OCI-LY3 (cell line): ENCODE measurements at regions not wholly inside any gene's neighbourhood (a gene's known extent, or its start where the extent isn't known, plus 50 kb on each side); places are given as distances from the start of the nearest gene placed in this dataset.
A peak's percentile ranks its signal among the peaks of the same experiment; 100 is the strongest.

Source experiments
- H2AFZ ChIP-seq: fragments of 200-600, 300-600 bp; shearing (Covaris generic); 2 replicates; pipeline ENCODE4 v1.6.0; 2014; ENCODE audit warnings: antibody characterized with exemption, low read depth, low read length
- H3K27ac ChIP-seq: fragments of 200-600, 300-600 bp; sonication (generic); 2 replicates; pipeline ENCODE4 v1.5.1; 2014; ENCODE audit warnings: mild to moderate bottlenecking, low read length, moderate library complexity, mixed read lengths
- H3K27me3 ChIP-seq: fragments of 200-600, 300-600 bp; sonication (generic); 2 replicates; pipeline ENCODE4 v1.6.1; 2014; ENCODE audit warnings: low read depth, low read length, mixed read lengths
- H3K36me3 ChIP-seq: fragments of 200-600, 300-600 bp; sonication (generic); replicated peaks from 2 replicates; pipeline ENCODE3; 2014; ENCODE audit warnings: low read depth, low read length, mixed read lengths
- H3K4me1 ChIP-seq: fragments of 300-600, 200-600 bp; sonication (generic); 2 replicates; pipeline ENCODE4 v1.6.1; 2014; ENCODE audit warnings: low read length, mixed read lengths
- H3K4me2 ChIP-seq: fragments of 200-600, 300-600 bp; sonication (generic); 2 replicates; pipeline ENCODE4 v1.6.1; 2014; ENCODE audit warnings: low read length, mixed read lengths
- H3K4me3 ChIP-seq: fragments of 300-600, 200-600 bp; sonication (generic); 2 replicates; pipeline ENCODE4 v1.5.1; 2014; ENCODE audit warnings: antibody characterized with exemption, mild to moderate bottlenecking, low read length, moderate library complexity
- H3K79me2 ChIP-seq: fragments of 300-600, 200-600 bp; shearing (Covaris generic); 2 replicates; pipeline ENCODE4 v1.6.1; 2014; ENCODE audit warnings: mild to moderate bottlenecking, low read length, mixed read lengths
- H3K9ac ChIP-seq: fragments of 300-600, 200-600 bp; shearing (Covaris generic); 2 replicates; pipeline ENCODE4 v1.6.0; 2014; ENCODE audit warnings: mild to moderate bottlenecking, low read length, moderate library complexity
- H3K9me3 ChIP-seq: fragments of 200-600, 300-600 bp; shearing (Covaris generic); 2 replicates; pipeline ENCODE4 v1.6.1; 2014; ENCODE audit warnings: low read length, mixed read lengths; ENCODE audit not compliant: insufficient read depth
- H4K20me1 ChIP-seq: fragments of 200-600, 300-600 bp; sonication (generic); 2 replicates; pipeline ENCODE4 v1.6.1; 2016; ENCODE audit warnings: low read length, mixed read lengths; ENCODE audit not compliant: insufficient read depth
- CTCF ChIP-seq: fragments of 200-600, 300-600 bp; sonication (generic); IDR thresholded peaks from 2 replicates; pipeline ENCODE4 v1.5.1; 2014; ENCODE audit warnings: antibody characterized with exemption, low read length, low read depth
- EZH2phosphoT487 ChIP-seq: fragments of 200-600 bp; shearing (Covaris generic); IDR thresholded peaks from 2 replicates; pipeline ENCODE4 v1.6.1; 2018; ENCODE audit warnings: antibody characterized with exemption, mixed run types, low read depth

GRCh38 chr10:91700273-91700672 is 67.4 kb upstream of the PPP1R3C start:
- no peaks in the 10 kb centered on the region for H3K27me3 ChIP-seq
- no peak overlapping the region for H3K4me2 ChIP-seq
- H4K20me1 ChIP-seq: no peaks in the 10 kb centered on the region
- H3K4me1 ChIP-seq: no peaks in the 10 kb centered on the region
- TF ChIP-seq CTCF: no peak
- no peak for TF ChIP-seq EZH2phosphoT487
- no peak overlapping the region for H2AFZ ChIP-seq
- H3K4me3 ChIP-seq: no peak overlapping the region
- no peak overlapping the region for H3K27ac ChIP-seq
- H3K36me3 ChIP-seq: no peaks in the 10 kb centered on the region
- no peaks in the 10 kb centered on the region for H3K79me2 ChIP-seq
- H3K9ac ChIP-seq: no peak overlapping the region
- no peaks in the 10 kb centered on the region for H3K9me3 ChIP-seq

- Histone ChIP-seq H2AFZ (no peak overlapping the region), H3K27me3 (no peaks in the 10 kb centered on the region), H3K4me3 (no peak overlapping the region), H3K4me1 (no peaks in the 10 kb centered on the region), H4K20me1 (no peaks in the 10 kb centered on the region), H3K36me3 (no peaks in the 10 kb centered on the region), H3K79me2 (no peaks in the 10 kb centered on the region), H3K27ac (no peak overlapping the region), H3K9me3 (no peaks in the 10 kb centered on the region), H3K9ac (no peak overlapping the region), H3K4me2 (no peak overlapping the region)
- TF ChIP-seq CTCF (no peak), EZH2phosphoT487 (no peak)
These were observed 65.4 kb upstream of the PPP1R3C start for GRCh38 chr10:91698258-91698657.

GRCh38 chr10:91694170-91694794 is 61.4 kb upstream of the PPP1R3C start:
- no peak overlapping the region for H3K4me2 ChIP-seq
- H3K27ac ChIP-seq: no peak overlapping the region
- no peak overlapping the region for H3K9ac ChIP-seq
- H3K4me1 ChIP-seq: no peaks in the 10 kb centered on the region
- no peaks in the 10 kb centered on the region for H4K20me1 ChIP-seq
- H3K36me3 ChIP-seq: no peaks in the 10 kb centered on the region
- H3K9me3 ChIP-seq: no peaks in the 10 kb centered on the region
- no peak overlapping the region for H3K4me3 ChIP-seq
- no peaks in the 10 kb centered on the region for H3K79me2 ChIP-seq
- TF ChIP-seq CTCF (peak; percentile 69), EZH2phosphoT487 (no peak)
- 0 out of 2 replicates have a peak overlapping the region, but pooled peaks have one; percentile 39 for H2AFZ ChIP-seq
- H3K27me3 ChIP-seq: no peaks in the 10 kb centered on the region

GRCh38 chr10:91691981-91692380 is 59.1 kb upstream of the PPP1R3C start:
- no peaks in the 10 kb centered on the region for H3K4me1 ChIP-seq
- TF ChIP-seq EZH2phosphoT487 (no peak), CTCF (no peak)
- no peak overlapping the region for H2AFZ ChIP-seq
- H3K9me3 ChIP-seq: no peaks in the 10 kb centered on the region
- no peaks in the 10 kb centered on the region for H3K27me3 ChIP-seq
- H3K9ac ChIP-seq: no peak overlapping the region
- H3K27ac ChIP-seq: no peak overlapping the region
- H3K4me2 ChIP-seq: no peak overlapping the region
- no peaks in the 10 kb centered on the region for H3K79me2 ChIP-seq
- H3K4me3 ChIP-seq: no peak overlapping the region
- no peaks in the 10 kb centered on the region for H3K36me3 ChIP-seq
- no peaks in the 10 kb centered on the region for H4K20me1 ChIP-seq
